ENCODE measurements at regions not wholly inside any gene's neighbourhood (a gene's known extent, or its start where the extent isn't known, plus 50 kb on each side); places are given as distances from the start of the nearest gene placed in this dataset.

GRCh38 chr6:6859105-6859504 is 248.7 kb upstream of the RREB1 start:
- DNase-seq (ENCODE audit: low spot score) = no peak
- TF ChIP-seq, protein P1, sequence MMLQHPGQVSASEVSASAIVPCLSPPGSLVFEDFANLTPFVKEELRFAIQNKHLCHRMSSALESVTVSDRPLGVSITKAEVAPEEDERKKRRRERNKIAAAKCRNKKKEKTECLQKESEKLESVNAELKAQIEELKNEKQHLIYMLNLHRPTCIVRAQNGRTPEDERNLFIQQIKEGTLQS (IDR thresholded peaks at IDR 0.05) = no peak
- TF ChIP-seq HNF4A (conservative IDR thresholded peaks at IDR 0.05) (no peak), CTCF (IDR thresholded peaks at IDR 0.05; ENCODE audit: low read depth, low read length, missing input control) (no peak), EGR1 (IDR thresholded peaks at IDR 0.05; ENCODE audit: low read depth in 2 of 2) (no peak), SP1 (IDR thresholded peaks at IDR 0.05) (no peak), TAF1 (conservative IDR thresholded peaks at IDR 0.05) (no peak), FOXA1 (IDR thresholded peaks at IDR 0.05) (no peak), ZBTB33 (IDR thresholded peaks at IDR 0.05) (no peak)
- TF ChIP-seq, protein P2, sequence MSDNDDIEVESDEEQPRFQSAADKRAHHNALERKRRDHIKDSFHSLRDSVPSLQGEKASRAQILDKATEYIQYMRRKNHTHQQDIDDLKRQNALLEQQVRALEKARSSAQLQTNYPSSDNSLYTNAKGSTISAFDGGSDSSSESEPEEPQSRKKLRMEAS (IDR thresholded peaks at IDR 0.05) = no peak
- H3K36me3 ChIP-seq (ENCODE audit: control insufficient read depth in 4 of 4, insufficient read depth in 3 of 4, low read depth in 1 of 4, low read length in 3 of 4) = no peaks in the 10 kb centered on the region
- H3K9me3 ChIP-seq (ENCODE audit: control insufficient read depth in 4 of 4, low read length in 3 of 4) = no peaks in the 10 kb centered on the region
- no peak overlapping the region for H3K4me3 ChIP-seq (ENCODE audit: low read depth in 1 of 3, low read length in 3 of 3)
- WGBS = 86% methylated on average over 5 of the region's 5 CpGs
- peaks cover 0 to 22% (median 11%) of the 10 kb centered on the region in 4 donors for H3K4me1 ChIP-seq (ENCODE audit: control insufficient read depth in 4 of 4, insufficient read depth in 4 of 4, low read length in 3 of 4)
- H3K27me3 ChIP-seq (ENCODE audit: control insufficient read depth in 4 of 4, insufficient read depth in 4 of 4, low read length in 3 of 4) = no peaks in the 10 kb centered on the region
- H3K27ac ChIP-seq (ENCODE audit: low read depth in 1 of 2, low read length in 2 of 2) = no peak overlapping the region
- no peak overlapping the region for H3K9ac ChIP-seq (ENCODE audit: low read depth in 1 of 2, low read length in 2 of 2)

DNA sequence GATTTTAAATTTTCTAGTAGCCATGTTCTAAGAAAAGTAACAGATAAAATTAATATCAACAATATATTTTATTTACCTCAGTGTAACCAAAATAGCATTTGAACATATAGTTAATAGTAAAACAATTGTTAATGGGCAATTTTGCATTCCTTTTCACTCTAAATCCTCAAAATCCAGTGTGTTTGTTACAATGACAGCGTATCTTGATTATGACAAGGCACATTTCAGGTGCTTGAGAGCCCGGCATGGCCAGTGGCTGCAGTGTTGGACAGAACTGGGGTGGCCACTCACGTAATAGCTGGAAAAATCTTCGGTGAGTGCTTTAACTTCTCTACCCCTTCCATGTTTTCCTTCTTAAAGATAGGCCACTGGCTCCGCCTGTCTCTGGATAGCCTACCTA is 248.0 kb upstream of the RREB1 start:
- TF ChIP-seq TAF1 (conservative IDR thresholded peaks at IDR 0.05) (no peak), ZBTB33 (IDR thresholded peaks at IDR 0.05) (no peak), HNF4G (IDR thresholded peaks at IDR 0.05) (no peak), YY1 (IDR thresholded peaks at IDR 0.05) (no peak), EGR1 (IDR thresholded peaks at IDR 0.05; ENCODE audit: low read depth in 2 of 2) (no peak), RAD21 (IDR thresholded peaks at IDR 0.05) (no peak)
- TF ChIP-seq, protein P3, sequence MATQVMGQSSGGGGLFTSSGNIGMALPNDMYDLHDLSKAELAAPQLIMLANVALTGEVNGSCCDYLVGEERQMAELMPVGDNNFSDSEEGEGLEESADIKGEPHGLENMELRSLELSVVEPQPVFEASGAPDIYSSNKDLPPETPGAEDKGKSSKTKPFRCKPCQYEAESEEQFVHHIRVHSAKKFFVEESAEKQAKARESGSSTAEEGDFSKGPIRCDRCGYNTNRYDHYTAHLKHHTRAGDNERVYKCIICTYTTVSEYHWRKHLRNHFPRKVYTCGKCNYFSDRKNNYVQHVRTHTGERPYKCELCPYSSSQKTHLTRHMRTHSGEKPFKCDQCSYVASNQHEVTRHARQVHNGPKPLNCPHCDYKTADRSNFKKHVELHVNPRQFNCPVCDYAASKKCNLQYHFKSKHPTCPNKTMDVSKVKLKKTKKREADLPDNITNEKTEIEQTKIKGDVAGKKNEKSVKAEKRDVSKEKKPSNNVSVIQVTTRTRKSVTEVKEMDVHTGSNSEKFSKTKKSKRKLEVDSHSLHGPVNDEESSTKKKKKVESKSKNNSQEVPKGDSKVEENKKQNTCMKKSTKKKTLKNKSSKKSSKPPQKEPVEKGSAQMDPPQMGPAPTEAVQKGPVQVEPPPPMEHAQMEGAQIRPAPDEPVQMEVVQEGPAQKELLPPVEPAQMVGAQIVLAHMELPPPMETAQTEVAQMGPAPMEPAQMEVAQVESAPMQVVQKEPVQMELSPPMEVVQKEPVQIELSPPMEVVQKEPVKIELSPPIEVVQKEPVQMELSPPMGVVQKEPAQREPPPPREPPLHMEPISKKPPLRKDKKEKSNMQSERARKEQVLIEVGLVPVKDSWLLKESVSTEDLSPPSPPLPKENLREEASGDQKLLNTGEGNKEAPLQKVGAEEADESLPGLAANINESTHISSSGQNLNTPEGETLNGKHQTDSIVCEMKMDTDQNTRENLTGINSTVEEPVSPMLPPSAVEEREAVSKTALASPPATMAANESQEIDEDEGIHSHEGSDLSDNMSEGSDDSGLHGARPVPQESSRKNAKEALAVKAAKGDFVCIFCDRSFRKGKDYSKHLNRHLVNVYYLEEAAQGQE (IDR thresholded peaks at IDR 0.05) = no peak
- TF ChIP-seq, protein P2 (IDR thresholded peaks at IDR 0.05) = no peak
- no peak for DNase-seq (ENCODE audit: low spot score)

More for the DNA sequence above, 248.0 kb upstream of the RREB1 start:
- H3K4me3 ChIP-seq (ENCODE audit: low read depth in 1 of 3, low read length in 3 of 3) = no peak overlapping the region
- no peaks in the 10 kb centered on the region for H3K27me3 ChIP-seq (ENCODE audit: control insufficient read depth in 4 of 4, insufficient read depth in 4 of 4, low read length in 3 of 4)
- H3K4me1 ChIP-seq (ENCODE audit: control insufficient read depth in 4 of 4, insufficient read depth in 4 of 4, low read length in 3 of 4) = peaks cover 0 to 22% (median 11%) of the 10 kb centered on the region in 4 donors
- H3K27ac ChIP-seq (ENCODE audit: low read depth in 1 of 2, low read length in 2 of 2) = no peak overlapping the region
- H3K9me3 ChIP-seq (ENCODE audit: control insufficient read depth in 4 of 4, low read length in 3 of 4) = no peaks in the 10 kb centered on the region
- no peaks in the 10 kb centered on the region for H3K36me3 ChIP-seq (ENCODE audit: control insufficient read depth in 4 of 4, insufficient read depth in 3 of 4, low read depth in 1 of 4, low read length in 3 of 4)
- 95% methylated on average over 5 of the region's 5 CpGs for WGBS
- H3K9ac ChIP-seq (ENCODE audit: low read depth in 1 of 2, low read length in 2 of 2) = no peak overlapping the region

Measured in liver (tissue), 8 donors.